HG02610 (cell line): ENCODE measurements at regions not wholly inside any gene's neighbourhood (a gene's known extent, or its start where the extent isn't known, plus 50 kb on each side); places are given as distances from the start of the nearest gene placed in this dataset.
A peak's percentile ranks its signal among the peaks of the same experiment; 100 is the strongest.
"Not testable (repeated sequence)": the region's sequence is repeated elsewhere in the genome, so short reads cannot be mapped to it uniquely, and the experiment has no call there.

Experiments
- ATAC-seq: cut with Tn5 transposase; IDR thresholded peaks from one replicate; pipeline ENCODE4 v1.9.1; 2021; ENCODE audit warnings: mild to moderate bottlenecking, moderate library complexity; ENCODE audit not compliant: unreplicated experiment

- ATAC-seq: peak; percentile 34
Observed at GRCh38 chr6:12605888-12606345, 110.7 kb upstream of the PHACTR1 start.

GRCh38 chr6:12606616-12607015, 110.0 kb upstream of the PHACTR1 start:
- no peak for ATAC-seq

GRCh38 chr6:12608016-12608860, 108.3 kb upstream of the PHACTR1 start:
- peak; percentile 78 for ATAC-seq

- ATAC-seq: peak; percentile 5
Observed at GRCh38 chr6:12608874-12609273, 107.7 kb upstream of the PHACTR1 start.

- no peak for ATAC-seq
Observed at GRCh38 chr6:12609751-12610150, 106.8 kb upstream of the PHACTR1 start.

GRCh38 chr6:12610862-12611261, 105.7 kb upstream of the PHACTR1 start:
- no peak for ATAC-seq

- no peak for ATAC-seq
Observed at GRCh38 chr6:12613811-12614210, 102.8 kb upstream of the PHACTR1 start.

- ATAC-seq: no peak
Observed at GRCh38 chr6:12614456-12614855, 102.1 kb upstream of the PHACTR1 start.

GRCh38 chr6:12618296-12618695, 98.3 kb upstream of the PHACTR1 start:
- no peak for ATAC-seq

GRCh38 chr6:12621754-12622153, 94.8 kb upstream of the PHACTR1 start:
- ATAC-seq: no peak

- no peak for ATAC-seq
Observed at GRCh38 chr6:12622566-12622965, 94.0 kb upstream of the PHACTR1 start.

- no peak for ATAC-seq
Observed at GRCh38 chr6:12624142-12624837, 92.3 kb upstream of the PHACTR1 start.

GRCh38 chr6:12627053-12627452, 89.5 kb upstream of the PHACTR1 start:
- ATAC-seq: no peak

- ATAC-seq: no peak
Observed at GRCh38 chr6:12628327-12628726, 88.2 kb upstream of the PHACTR1 start.

GRCh38 chr6:12633746-12634145, 82.8 kb upstream of the PHACTR1 start:
- ATAC-seq: not testable (repeated sequence)

- no peak for ATAC-seq
Observed at GRCh38 chr6:12635375-12635774, 81.2 kb upstream of the PHACTR1 start.

- ATAC-seq: no peak
Observed at GRCh38 chr6:12635813-12636212, 80.8 kb upstream of the PHACTR1 start.

GRCh38 chr6:12636336-12636735, 80.2 kb upstream of the PHACTR1 start:
- no peak for ATAC-seq

GRCh38 chr6:12637960-12638641, 78.5 kb upstream of the PHACTR1 start:
- ATAC-seq: peak; percentile 66

GRCh38 chr6:12640438-12640837, 76.1 kb upstream of the PHACTR1 start:
- no peak for ATAC-seq

GRCh38 chr6:12641785-12642184, 74.8 kb upstream of the PHACTR1 start:
- ATAC-seq: not testable (repeated sequence)

- no peak for ATAC-seq
Observed at GRCh38 chr6:12645941-12646340, 70.6 kb upstream of the PHACTR1 start.
